Neuronal stem cell (in vitro differentiated cells): ENCODE measurements at regions not wholly inside any gene's neighbourhood (a gene's known extent, or its start where the extent isn't known, plus 50 kb on each side); places are given as distances from the start of the nearest gene placed in this dataset.

Experiments
- DNase-seq: peaks from one replicate; pipeline ENCODE4 v3.0.0-alpha.2; 2013; ENCODE audit warnings: low spot score
- H2AFZ ChIP-seq: one replicate; pipeline ENCODE4 v1.6.1; 2013; ENCODE audit warnings: mild to moderate bottlenecking, low read length, inconsistent platforms
- H2AK5ac ChIP-seq: 2 replicates; pipeline ENCODE4 v1.6.1; 2013; ENCODE audit warnings: low read depth, mild to moderate bottlenecking, inconsistent platforms, low read length, moderate library complexity, mixed read lengths
- H2BK120ac ChIP-seq: 2 replicates; pipeline ENCODE4 v1.6.1; 2013; ENCODE audit warnings: low read depth, mild to moderate bottlenecking, inconsistent platforms, low read length, moderate library complexity, mixed read lengths
- H2BK12ac ChIP-seq: one replicate; pipeline ENCODE4 v1.6.1; 2013; ENCODE audit warnings: low read length, inconsistent platforms
- H2BK15ac ChIP-seq: 2 replicates; pipeline ENCODE4 v1.6.1; 2013; ENCODE audit warnings: mild to moderate bottlenecking, low read length, inconsistent platforms, mixed read lengths
- H2BK5ac ChIP-seq: one replicate; pipeline ENCODE4 v1.6.1; 2013; ENCODE audit warnings: inconsistent platforms, mild to moderate bottlenecking, low read length, moderate library complexity
- H3K14ac ChIP-seq: one replicate; pipeline ENCODE4 v1.6.1; 2013; ENCODE audit warnings: low read length, inconsistent platforms
- H3K18ac ChIP-seq: 2 replicates; pipeline ENCODE4 v1.6.1; 2013; ENCODE audit warnings: low read length, inconsistent platforms
- H3K23ac ChIP-seq: 2 replicates; pipeline ENCODE4 v1.6.1; 2013; ENCODE audit warnings: low read depth, mild to moderate bottlenecking, mixed read lengths, low read length, inconsistent platforms; ENCODE audit not compliant: poor library complexity
- H3K27ac ChIP-seq: replicated peaks from 3 replicates; pipeline ENCODE4 v1.5.1; 2013; ENCODE audit warnings: low read length, inconsistent platforms
- H3K27me3 ChIP-seq, 3 experiments: 2 replicates each; pipeline ENCODE4 v1.6.1; 2013; ENCODE audit warnings: low read length in 3 of 3, mild to moderate bottlenecking in 2 of 3, inconsistent platforms in 1 of 3, low read depth in 1 of 3, mixed read lengths in 1 of 3, moderate library complexity in 1 of 3; ENCODE audit not compliant: control insufficient read depth in 3 of 3, insufficient read depth in 3 of 3
- H3K36me3 ChIP-seq, 2 donors: replicated peaks in 1 of 2; 2 replicates each; pipeline ENCODE4 v1.6.1; 2013; ENCODE audit warnings: low read length in 2 of 2; ENCODE audit not compliant: control insufficient read depth in 2 of 2, insufficient read depth in 2 of 2
- H3K4ac ChIP-seq: 2 replicates; pipeline ENCODE4 v1.6.1; 2013; ENCODE audit warnings: inconsistent platforms, mild to moderate bottlenecking, low read length, moderate library complexity
- H3K4me1 ChIP-seq, 2 donors: 1 replicate in 1 of 2; 2 replicates in 1 of 2; pipeline ENCODE4 v1.6.1; 2013; ENCODE audit warnings: low read length in 2 of 2, low read depth in 1 of 2; ENCODE audit not compliant: control insufficient read depth in 2 of 2, insufficient read depth in 1 of 2
- H3K4me2 ChIP-seq: one replicate; pipeline ENCODE4 v1.6.1; 2013; ENCODE audit warnings: mild to moderate bottlenecking, low read length, inconsistent platforms; ENCODE audit not compliant: insufficient read depth, poor library complexity, severe bottlenecking
- H3K4me3 ChIP-seq, 2 donors: 2 replicates each; pipeline ENCODE4 v1.5.1; 2013; ENCODE audit warnings: low read length in 2 of 2, mild to moderate bottlenecking in 2 of 2, inconsistent platforms in 1 of 2, moderate library complexity in 1 of 2
- H3K79me1 ChIP-seq: one replicate; pipeline ENCODE4 v1.6.1; 2013; ENCODE audit warnings: low read depth, mild to moderate bottlenecking, inconsistent platforms, low read length, moderate library complexity
- H3K9ac ChIP-seq: one replicate; pipeline ENCODE4 v1.6.1; 2013; ENCODE audit warnings: mild to moderate bottlenecking, low read depth, low read length, inconsistent platforms; ENCODE audit not compliant: poor library complexity
- H3K9me3 ChIP-seq, 2 donors: replicated peaks in 1 of 2; 2 replicates each; pipeline versions ENCODE3 to v1.6.1; 2013; ENCODE audit warnings: low read length in 2 of 2, mild to moderate bottlenecking in 2 of 2, inconsistent platforms in 1 of 2, low read depth in 1 of 2, mixed read lengths in 1 of 2, moderate library complexity in 1 of 2; ENCODE audit not compliant: control insufficient read depth in 2 of 2, insufficient read depth in 1 of 2
- H4K8ac ChIP-seq: one replicate; pipeline ENCODE4 v1.6.1; 2013; ENCODE audit warnings: low read depth, mild to moderate bottlenecking, inconsistent platforms, low read length, moderate library complexity
- H4K91ac ChIP-seq: one replicate; pipeline ENCODE4 v1.6.1; 2013; ENCODE audit warnings: low read length, low read depth, mild to moderate bottlenecking, inconsistent platforms; ENCODE audit not compliant: poor library complexity
- WGBS, 2 donors: extraction: QIAGEN DNeasy Blood & Tissue Kit; methylation state at CpG; one replicate each; pipeline ENCODE4 v1.1.7; 2013; ENCODE audit warnings: missing lambda C conversion rate in 2 of 2, mixed read lengths in 1 of 2; ENCODE audit not compliant: insufficient read length in 2 of 2, insufficient replicate concordance in 1 of 2; ENCODE audit errors: extremely low coverage in 2 of 2; 5-methylcytosine and 5-hydroxymethylcytosine counted together

DNA sequence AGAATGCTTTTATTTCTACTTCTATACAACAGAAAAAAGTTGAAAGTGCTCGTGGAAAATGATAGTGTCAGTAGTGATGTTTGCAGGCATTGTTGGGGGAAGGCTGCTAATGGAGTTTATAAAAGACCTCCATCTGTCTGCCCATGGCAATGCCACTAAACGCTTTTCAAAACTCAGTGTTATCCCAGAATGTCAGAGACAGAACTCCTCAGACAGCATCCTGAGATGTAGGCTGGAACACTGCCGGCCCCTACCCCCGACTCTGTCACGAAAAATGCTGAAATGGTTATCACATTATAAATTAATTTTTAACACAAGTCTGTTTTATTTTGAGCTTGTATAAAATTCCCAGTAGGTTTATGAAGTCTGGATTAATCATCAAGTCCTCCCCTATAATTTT is 128.9 kb downstream of the HS3ST1 start:
- Histone ChIP-seq H3K4me3 (no peak overlapping the region), H2AK5ac (no peak overlapping the region)

DNA sequence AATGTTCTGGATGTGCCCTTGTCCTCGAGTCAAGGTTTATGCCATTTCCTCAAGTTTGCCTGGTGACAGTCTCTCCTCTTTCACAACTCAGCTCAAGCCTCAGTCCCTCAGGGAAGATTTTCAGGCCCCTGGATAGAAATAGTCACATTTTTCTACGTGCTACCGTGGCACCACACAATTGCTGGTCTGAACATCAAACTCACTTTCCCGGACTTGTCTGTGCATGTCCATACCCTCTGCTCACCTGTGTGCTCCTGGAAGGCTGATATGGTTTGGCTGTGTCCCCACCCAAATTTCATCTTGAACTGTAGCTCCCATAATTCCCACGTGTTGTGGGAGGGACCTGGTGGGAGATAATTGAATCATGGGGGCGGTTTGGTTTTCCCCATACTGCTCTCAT is 129.7 kb downstream of the HS3ST1 start:
- Histone ChIP-seq H3K9me3 (no peaks in the 10 kb centered on the region), H3K4me3 (no peak overlapping the region), H2BK15ac (no peak overlapping the region), H2BK120ac (no peak overlapping the region), H3K27ac (no peak overlapping the region), H3K14ac (no peak overlapping the region), H3K18ac (no peak overlapping the region), H3K9ac (no peak overlapping the region), H3K23ac (no peak overlapping the region), H3K4ac (no peak overlapping the region), H3K36me3 (no peaks in the 10 kb centered on the region), H3K4me1 (peaks cover 0 to 4% of the 10 kb centered on the region in 2 donors), H2BK5ac (no peak overlapping the region), H4K8ac (no peak overlapping the region), H2BK12ac (no peak overlapping the region), H2AFZ (peak overlapping the region; percentile 2), H3K27me3 (no peaks in the 10 kb centered on the region), H3K4me2 (no peak overlapping the region), H3K79me1 (no peaks in the 10 kb centered on the region), H2AK5ac (no peak overlapping the region), H4K91ac (no peak overlapping the region)
- WGBS, 2 donors: no CpG with 5 or more reads among the region's 6 CpGs
- DNase-seq: no peak

More for the DNA sequence above, 128.9 kb downstream of the HS3ST1 start:
- H4K91ac ChIP-seq: no peak overlapping the region
- H3K79me1 ChIP-seq: no peaks in the 10 kb centered on the region
- no peak overlapping the region for H3K18ac ChIP-seq
- no peak overlapping the region for H2BK15ac ChIP-seq
- no peak overlapping the region for H3K4me2 ChIP-seq
- H4K8ac ChIP-seq: no peak overlapping the region
- no peak overlapping the region for H3K14ac ChIP-seq
- WGBS, 2 donors: no CpG with 5 or more reads among the region's 5 CpGs
- no peak overlapping the region for H2BK5ac ChIP-seq
- no peak overlapping the region for H3K23ac ChIP-seq
- no peak for DNase-seq
- peaks cover 0 to 4% of the 10 kb centered on the region in 2 donors for H3K4me1 ChIP-seq
- H3K27ac ChIP-seq: no peak overlapping the region
- H3K27me3 ChIP-seq: no peaks in the 10 kb centered on the region
- no peaks in the 10 kb centered on the region for H3K36me3 ChIP-seq
- H3K9ac ChIP-seq: no peak overlapping the region
- no peaks in the 10 kb centered on the region for H3K9me3 ChIP-seq
- H2AFZ ChIP-seq: no peak overlapping the region
- H3K4ac ChIP-seq: no peak overlapping the region
- H2BK120ac ChIP-seq: no peak overlapping the region
- no peak overlapping the region for H2BK12ac ChIP-seq

- no CpG with 5 or more reads among the region's 1 CpG for WGBS, 2 donors
- no peak for DNase-seq
- Histone ChIP-seq H2BK12ac (no peak overlapping the region), H2AK5ac (no peak overlapping the region), H4K91ac (no peak overlapping the region), H3K27me3 (no peaks in the 10 kb centered on the region), H4K8ac (no peak overlapping the region), H2BK15ac (no peak overlapping the region), H3K4me2 (no peak overlapping the region), H2BK5ac (no peak overlapping the region), H3K9me3 (no peaks in the 10 kb centered on the region), H3K27ac (no peak overlapping the region), H3K23ac (no peak overlapping the region), H3K4me1 (peaks cover 0 to 4% of the 10 kb centered on the region in 2 donors), H3K4ac (no peak overlapping the region), H3K79me1 (no peaks in the 10 kb centered on the region), H2AFZ (no peak overlapping the region), H3K18ac (no peak overlapping the region), H3K9ac (no peak overlapping the region), H2BK120ac (no peak overlapping the region), H3K14ac (no peak overlapping the region), H3K36me3 (no peaks in the 10 kb centered on the region), H3K4me3 (no peak overlapping the region)
Observed at GRCh38 chr4:11298451-11298850, 130.2 kb downstream of the HS3ST1 start.

DNA sequence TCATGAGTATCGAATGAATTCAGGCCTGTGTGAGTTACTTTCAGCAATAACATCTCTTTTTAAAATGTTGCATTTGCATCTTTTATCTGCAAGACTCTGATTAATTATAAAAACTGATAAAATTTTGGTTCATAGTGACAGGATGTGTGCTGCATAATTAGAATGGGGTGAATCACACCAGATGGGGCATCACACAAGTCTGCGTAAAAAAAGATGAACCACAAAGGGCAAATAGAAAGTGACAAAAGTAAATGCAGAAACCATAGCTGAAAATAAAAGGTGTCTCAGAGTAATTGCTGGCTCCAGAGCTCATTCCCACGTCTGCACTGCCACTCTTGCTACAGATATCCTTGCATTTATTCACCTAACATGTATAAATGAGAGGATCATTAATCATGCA is 131.1 kb downstream of the HS3ST1 start:
- Histone ChIP-seq H2AK5ac (no peak overlapping the region), H2BK5ac (no peak overlapping the region), H3K18ac (no peak overlapping the region), H3K4me1 (peaks cover 0 to 4% of the 10 kb centered on the region in 2 donors), H3K4me3 (no peak overlapping the region), H3K27me3 (no peaks in the 10 kb centered on the region), H3K27ac (no peak overlapping the region), H3K9ac (no peak overlapping the region), H2BK120ac (no peak overlapping the region), H4K91ac (no peak overlapping the region), H3K36me3 (no peaks in the 10 kb centered on the region), H2BK12ac (no peak overlapping the region), H3K79me1 (no peaks in the 10 kb centered on the region), H2AFZ (no peak overlapping the region), H3K14ac (no peak overlapping the region), H3K23ac (no peak overlapping the region), H4K8ac (no peak overlapping the region), H2BK15ac (no peak overlapping the region), H3K4ac (no peak overlapping the region), H3K9me3 (no peaks in the 10 kb centered on the region), H3K4me2 (no peak overlapping the region)
- WGBS, 2 donors: no CpG with 5 or more reads among the region's 3 CpGs
- no peak for DNase-seq
